PC-3 (cell line): ENCODE measurements at regions not wholly inside any gene's neighbourhood (a gene's known extent, or its start where the extent isn't known, plus 50 kb on each side); places are given as distances from the start of the nearest gene placed in this dataset.

Experiments used
- EZH2 ChIP-seq: fragments of 300-600 bp; sonication (generic); IDR thresholded peaks from one replicate; pipeline ENCODE4 v1.6.1; 2017; ENCODE audit warnings: antibody characterized with exemption, mild to moderate bottlenecking, low read length; ENCODE audit not compliant: unreplicated experiment
- EZH2phosphoT487 ChIP-seq: fragments of 300-600 bp; sonication (generic); IDR thresholded peaks from 2 replicates; pipeline ENCODE4 v1.6.1; 2018; ENCODE audit warnings: mild to moderate bottlenecking, antibody characterized with exemption, low read length, borderline replicate concordance
- TF ChIP-seq, protein P1 (sequence below): fragments of 300-600 bp; sonication (generic); conservative IDR thresholded peaks from 2 replicates; pipeline ENCODE4 v1.5.1; 2017; ENCODE audit warnings: antibody characterized with exemption, low read depth, mild to moderate bottlenecking, low read length

DNA sequence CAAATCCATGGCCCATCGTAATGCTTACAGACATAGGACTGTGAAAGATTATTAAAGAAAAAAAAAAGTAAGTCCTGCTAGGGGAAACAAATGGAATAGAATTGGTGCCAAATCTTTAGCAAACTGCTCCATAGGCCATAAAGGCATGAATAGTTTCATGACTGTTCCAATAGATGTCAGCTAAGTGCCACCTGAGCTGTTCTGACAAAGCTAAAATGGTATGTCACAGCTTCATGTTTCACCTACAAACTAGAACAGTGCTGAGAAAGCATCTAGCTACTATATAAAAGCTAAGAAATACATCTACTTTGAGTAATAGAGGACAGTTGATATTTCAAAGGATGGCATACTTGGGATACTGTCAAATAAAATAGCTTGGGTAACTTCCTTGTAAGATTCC is 771.6 kb upstream of the CA10 start:
- TF ChIP-seq, protein P1, sequence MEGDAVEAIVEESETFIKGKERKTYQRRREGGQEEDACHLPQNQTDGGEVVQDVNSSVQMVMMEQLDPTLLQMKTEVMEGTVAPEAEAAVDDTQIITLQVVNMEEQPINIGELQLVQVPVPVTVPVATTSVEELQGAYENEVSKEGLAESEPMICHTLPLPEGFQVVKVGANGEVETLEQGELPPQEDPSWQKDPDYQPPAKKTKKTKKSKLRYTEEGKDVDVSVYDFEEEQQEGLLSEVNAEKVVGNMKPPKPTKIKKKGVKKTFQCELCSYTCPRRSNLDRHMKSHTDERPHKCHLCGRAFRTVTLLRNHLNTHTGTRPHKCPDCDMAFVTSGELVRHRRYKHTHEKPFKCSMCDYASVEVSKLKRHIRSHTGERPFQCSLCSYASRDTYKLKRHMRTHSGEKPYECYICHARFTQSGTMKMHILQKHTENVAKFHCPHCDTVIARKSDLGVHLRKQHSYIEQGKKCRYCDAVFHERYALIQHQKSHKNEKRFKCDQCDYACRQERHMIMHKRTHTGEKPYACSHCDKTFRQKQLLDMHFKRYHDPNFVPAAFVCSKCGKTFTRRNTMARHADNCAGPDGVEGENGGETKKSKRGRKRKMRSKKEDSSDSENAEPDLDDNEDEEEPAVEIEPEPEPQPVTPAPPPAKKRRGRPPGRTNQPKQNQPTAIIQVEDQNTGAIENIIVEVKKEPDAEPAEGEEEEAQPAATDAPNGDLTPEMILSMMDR = no peak
- TF ChIP-seq EZH2 = no peak
- no peak for TF ChIP-seq EZH2phosphoT487
